ENCODE measurements at regions not wholly inside any gene's neighbourhood (a gene's known extent, or its start where the extent isn't known, plus 50 kb on each side); places are given as distances from the start of the nearest gene placed in this dataset.

GRCh38 chr18:56165601-56166355 is 472.6 kb downstream of the TXNL1 start:
- DNase-seq: no peak

- no peak for DNase-seq
Measured at GRCh38 chr18:56162311-56163265, 475.8 kb downstream of the TXNL1 start.

- no peak for DNase-seq
Measured at GRCh38 chr18:56161566-56162260, 476.7 kb downstream of the TXNL1 start.

- no peak for DNase-seq
Measured at GRCh38 chr18:56158676-56159075, 479.7 kb downstream of the TXNL1 start.

GRCh38 chr18:56157541-56157940 is 480.9 kb downstream of the TXNL1 start:
- DNase-seq: no peak

GRCh38 chr18:56152551-56153310 is 485.7 kb downstream of the TXNL1 start:
- no peak for DNase-seq

- DNase-seq: no peak
Measured at GRCh38 chr18:56148373-56148772, 490.0 kb downstream of the TXNL1 start.

- DNase-seq: no peak
Measured at GRCh38 chr18:56146565-56146964, 491.8 kb downstream of the TXNL1 start.

GRCh38 chr18:56142001-56142400 is 496.4 kb downstream of the TXNL1 start:
- DNase-seq: no peak

- DNase-seq: no peak
Measured at GRCh38 chr18:56139792-56140254, 498.6 kb downstream of the TXNL1 start.

- DNase-seq: no peak
Measured at GRCh38 chr18:56139372-56139771, 499.0 kb downstream of the TXNL1 start.

- DNase-seq: no peak
Measured at GRCh38 chr18:56136105-56136504, 502.3 kb downstream of the TXNL1 start.

- DNase-seq: no peak
Measured at GRCh38 chr18:56130481-56130880, 507.9 kb downstream of the TXNL1 start.

- no peak for DNase-seq
Measured at GRCh38 chr18:56128153-56128791, 510.1 kb downstream of the TXNL1 start.

GRCh38 chr18:56127322-56128099 is 510.9 kb downstream of the TXNL1 start:
- no peak for DNase-seq

- no peak for DNase-seq
Measured at GRCh38 chr18:56124186-56124585, 514.2 kb downstream of the TXNL1 start.

- DNase-seq: no peak
Measured at GRCh38 chr18:56121669-56122068, 516.7 kb downstream of the TXNL1 start.

GRCh38 chr18:56120782-56121181 is 517.6 kb downstream of the TXNL1 start:
- no peak for DNase-seq

GRCh38 chr18:56119681-56120080 is 518.7 kb downstream of the TXNL1 start:
- DNase-seq: no peak

GRCh38 chr18:56118422-56118821 is 520.0 kb downstream of the TXNL1 start:
- no peak for DNase-seq
